Left kidney (tissue), 1 donor: ENCODE measurements at regions not wholly inside any gene's neighbourhood (a gene's known extent, or its start where the extent isn't known, plus 50 kb on each side); places are given as distances from the start of the nearest gene placed in this dataset.

ENCODE experiments used
- DNase-seq: peaks from one replicate; pipeline ENCODE4 v3.0.0-alpha.2; 2013

DNA sequence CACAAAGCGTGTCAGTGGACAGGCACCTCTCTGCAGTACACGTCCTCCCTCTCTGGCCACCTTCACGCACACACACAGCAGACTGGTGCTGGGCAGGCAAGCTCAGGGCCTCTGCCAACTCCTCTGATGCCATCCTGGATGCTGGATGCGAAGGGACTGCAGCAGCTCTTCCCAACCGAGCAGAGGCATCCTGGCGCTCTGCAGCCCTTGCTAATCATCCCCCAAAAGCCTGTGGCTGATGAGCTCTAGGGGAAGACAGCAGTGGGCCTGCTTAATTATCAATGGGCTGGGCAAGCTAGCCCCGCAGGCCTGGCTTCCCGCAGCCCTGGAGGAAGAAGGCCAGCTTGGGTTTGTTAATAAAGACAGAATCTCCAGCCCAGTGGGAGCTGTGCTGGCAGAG is 71.3 kb upstream of the TEX51 start:
- no peak for DNase-seq

DNA sequence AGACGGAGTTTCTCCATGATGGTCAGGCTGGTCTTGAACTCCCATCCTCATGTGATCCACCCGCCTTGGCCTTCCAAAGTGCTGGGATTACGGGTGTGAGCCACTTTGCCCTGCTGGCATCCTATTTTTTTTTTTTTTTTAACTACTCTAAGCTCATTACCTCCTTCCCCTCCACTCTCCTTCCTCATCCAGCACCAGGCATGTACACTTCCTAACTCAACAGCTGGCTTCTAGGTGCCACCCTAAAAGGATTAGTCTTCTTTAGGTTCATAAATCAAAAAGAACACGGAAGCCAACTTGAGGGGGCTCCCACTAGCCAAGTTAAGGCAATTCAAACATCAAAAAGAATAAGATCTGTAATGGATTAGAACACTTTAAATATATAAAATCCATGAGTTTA is 70.6 kb upstream of the TEX51 start:
- no peak for DNase-seq

DNA sequence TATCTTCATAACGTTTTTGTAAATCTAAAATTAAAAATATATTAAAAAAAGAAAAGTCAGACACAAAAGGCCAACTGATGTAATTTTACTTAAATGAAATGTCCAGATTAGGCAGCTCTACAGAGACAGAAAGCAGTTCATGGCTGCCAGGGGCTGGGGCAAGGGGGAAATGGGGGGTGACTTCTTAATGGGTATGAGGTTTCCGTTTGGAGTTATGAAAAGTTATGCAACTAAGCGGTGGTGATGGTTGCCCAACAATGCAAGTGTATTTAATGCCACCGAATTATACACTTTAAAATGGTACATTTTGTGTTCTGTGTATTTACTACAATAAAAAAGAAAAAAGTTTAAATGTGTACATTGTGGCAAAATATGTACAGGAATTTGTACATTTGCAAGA is 70.2 kb upstream of the TEX51 start:
- DNase-seq = no peak

DNA sequence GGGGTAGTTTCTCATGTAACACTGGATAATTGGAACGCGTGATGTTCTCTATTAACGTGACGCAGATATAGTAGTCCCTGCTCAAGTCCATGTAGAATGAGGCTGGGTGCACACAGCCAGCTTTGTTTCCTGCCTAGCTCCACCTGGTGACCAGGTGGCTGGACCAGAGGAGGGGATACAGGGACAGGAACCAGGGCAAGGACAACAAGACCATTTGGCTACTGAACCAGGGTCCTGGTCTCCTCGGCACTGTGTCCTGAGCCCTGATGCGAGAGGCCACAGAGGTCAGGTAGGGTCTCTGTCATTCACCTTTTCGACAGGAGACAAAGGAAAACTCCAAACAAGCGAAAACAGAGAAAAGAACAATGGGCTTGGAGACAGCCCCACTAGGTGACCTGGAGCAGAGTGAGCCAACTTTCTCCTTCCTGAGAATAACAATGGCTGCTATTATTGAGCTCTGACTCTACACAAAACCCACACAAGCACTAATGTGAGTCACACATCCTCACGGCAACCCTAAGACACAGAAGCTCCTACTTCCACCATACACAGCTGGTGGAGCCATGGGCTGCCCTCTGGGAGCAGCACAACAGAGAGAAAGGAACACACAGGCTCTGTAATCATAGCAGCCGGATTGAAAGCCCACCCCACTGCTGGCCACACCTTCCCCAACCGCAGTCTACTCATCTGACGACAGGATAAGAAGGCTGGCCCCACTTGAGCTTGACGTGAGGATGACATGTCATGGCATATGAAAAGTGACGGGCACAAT is 67.3 kb upstream of the TEX51 start:
- no peak for DNase-seq

DNA sequence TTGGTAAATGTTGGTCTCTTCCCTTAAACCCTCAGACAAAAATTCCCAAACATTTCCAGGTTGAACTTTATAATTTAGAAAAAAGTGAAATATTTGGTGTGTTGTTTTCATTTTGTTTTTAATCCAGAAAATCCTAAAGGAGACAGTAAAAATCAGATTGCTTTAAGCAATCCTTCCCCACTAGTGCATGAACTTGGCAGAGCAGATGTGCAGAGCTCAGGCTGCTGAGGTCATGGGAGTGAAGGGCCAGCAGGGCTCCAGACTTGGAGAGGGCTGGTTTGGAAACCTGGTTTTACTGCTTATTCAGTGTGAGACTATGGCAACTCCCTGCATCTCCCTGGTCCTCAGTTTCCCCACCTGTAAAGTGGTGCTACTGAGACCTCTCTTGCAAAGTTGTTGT is 66.7 kb upstream of the TEX51 start:
- DNase-seq = no peak

DNA sequence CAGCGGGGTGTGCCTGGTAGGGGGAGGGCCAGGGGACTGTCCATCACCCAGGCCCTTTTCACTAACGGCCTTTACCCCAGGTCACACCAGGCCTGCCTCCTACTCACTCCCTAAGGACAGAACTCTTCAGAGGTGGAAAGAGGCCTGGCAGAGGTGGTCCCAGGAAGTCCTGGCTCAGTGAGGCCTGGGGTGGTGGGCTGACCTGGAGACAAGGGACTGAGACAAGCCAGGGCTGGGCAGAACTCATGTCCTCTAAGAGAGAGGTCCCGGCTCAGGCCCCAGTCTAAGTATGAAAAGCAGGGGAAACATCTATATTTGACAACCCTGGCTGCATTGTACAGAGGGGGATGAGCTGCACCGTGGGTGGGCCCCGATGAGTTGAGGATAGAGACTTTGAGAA is 65.9 kb upstream of the TEX51 start:
- no peak for DNase-seq

DNA sequence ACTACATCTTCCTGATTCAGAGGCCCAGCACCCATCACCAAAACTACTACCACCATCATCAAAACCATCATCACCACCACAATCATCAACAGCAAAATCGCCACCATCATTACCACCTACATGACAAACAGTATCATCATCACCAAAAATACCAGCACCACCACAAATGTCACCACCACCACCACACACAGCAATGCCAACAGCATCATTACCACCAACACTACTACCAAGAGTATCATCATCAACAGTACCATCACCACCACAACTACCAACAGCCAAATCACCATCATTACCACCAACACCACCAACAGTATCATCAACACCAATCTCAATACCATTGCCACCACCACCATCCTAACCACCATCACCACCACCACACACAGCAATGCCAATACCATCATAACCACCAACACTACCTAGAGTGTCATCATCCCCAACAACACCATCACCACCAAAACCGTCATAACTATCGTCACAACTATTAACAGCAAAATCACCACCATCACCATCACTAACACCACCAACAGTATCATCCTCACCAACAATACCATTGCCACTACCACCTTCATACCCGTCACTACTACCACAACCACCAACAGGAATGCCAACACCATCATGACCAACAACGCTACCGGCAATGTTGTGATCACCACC is 64.6 kb upstream of the TEX51 start:
- DNase-seq = no peak

DNA sequence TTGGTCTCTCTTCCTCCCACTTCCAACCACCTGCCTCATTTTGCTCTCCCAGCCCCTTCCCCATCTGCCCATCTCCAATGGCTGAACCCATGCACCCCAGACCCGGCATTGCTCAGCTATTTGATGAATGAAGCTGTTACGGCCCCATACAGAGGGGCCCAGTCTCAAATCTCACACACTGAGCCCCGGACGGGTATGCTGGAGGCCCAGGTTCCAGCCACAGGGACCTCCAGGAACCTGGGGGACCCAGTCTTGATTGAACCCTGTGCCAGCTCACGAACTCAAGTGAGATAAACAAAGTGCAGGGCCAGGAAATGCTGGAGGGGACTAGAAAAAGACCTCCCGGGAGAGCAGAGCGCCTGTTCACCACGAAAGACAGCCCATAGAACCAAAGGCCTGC is 63.4 kb upstream of the TEX51 start:
- no peak for DNase-seq

DNA sequence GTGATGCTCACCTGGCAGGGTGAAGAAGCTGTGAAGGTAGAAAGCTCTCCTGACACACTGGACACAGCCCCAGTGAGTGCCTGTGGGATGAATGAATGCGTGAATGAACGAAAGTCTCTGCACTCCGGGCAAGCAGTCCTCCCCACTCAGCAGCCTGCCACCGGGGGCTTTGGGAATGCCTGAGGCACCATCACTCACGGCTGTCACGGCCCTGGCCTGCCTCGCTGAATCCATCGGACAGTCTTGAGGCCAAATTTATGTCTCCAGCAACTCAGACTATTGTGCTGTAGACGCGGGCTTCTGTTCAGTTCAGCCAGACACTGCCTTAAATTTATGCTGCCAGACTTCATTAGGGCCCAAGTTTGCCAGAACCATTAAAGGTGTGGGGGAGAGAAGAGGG is 62.9 kb upstream of the TEX51 start:
- DNase-seq = no peak

DNA sequence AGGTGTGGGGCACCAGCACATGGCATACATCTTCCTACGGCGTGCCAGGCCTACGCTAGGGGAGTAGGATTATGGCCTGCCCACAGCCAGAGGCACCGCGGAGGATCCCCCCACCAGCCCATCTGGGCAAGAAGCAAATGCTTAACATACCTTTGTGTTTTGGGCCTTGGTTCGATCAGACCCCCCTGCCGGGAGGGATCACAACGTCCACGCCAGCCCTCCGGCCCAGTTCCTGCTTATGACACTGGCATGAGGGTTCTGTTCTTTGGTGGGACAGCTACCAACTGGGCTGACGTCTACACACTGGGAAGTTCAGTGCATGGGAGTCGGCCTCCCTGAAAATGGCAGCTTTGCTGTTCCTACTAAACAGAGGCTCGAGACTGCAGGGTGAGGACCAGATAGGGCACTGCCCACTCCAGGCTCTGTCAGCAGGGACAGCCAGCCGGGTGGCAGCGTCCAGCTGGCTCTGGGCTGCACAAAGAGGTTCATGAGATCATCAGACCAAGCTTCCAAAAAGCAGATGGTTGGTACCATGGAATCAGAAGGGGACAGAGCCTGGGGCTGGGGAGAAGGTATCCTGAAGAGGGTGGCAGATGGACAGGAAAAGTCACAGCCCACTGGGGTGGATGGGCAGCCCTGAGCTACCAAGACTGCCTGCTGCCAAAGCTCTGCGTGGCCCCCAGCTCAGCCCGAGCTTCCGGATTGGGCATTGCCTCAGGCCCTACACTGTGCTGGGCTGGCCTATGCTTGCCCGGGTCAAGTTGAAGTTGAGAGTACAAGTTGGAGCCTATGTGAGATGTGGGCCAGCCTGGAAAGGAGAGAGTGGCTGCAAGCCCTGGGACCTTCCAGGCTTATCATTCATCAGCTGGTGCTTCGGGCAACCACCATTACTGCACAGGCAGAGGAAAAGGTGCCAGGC is 61.7 kb upstream of the TEX51 start:
- DNase-seq = no peak

DNA sequence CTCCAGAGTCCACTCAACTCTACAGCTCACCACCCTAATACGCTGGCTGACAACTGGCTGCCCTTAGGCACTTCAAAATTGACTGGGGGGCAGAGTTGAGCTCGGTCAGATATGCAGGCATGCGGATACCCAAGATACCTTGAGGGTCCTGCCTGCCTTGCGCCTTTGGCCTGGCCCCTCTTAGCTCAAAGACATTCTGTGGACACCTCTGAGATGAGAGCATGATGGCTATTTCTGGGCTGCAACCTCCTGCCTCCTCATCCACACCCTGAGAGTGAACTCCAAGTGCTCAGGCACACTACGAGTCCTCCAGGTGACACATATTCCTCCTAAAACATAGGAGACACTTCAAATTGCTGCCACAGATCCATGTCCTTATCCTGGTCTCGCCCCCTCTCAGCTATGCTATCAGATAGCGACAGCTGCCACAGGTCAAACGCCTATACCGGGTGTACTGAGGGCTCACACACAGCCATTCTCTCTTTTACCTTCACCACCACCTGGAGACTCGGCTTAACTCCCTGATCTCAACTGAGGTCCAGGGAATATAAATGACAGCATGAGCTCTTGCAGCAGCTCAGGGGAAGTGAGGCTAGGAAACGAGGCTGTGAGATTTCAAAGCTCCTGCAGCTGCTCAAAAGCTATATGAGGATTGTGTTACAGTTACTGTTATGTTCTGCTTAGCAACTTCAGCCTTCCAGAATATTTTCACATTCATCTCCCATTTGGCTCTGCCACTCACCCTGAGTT is 60.5 kb upstream of the TEX51 start:
- no peak for DNase-seq

DNA sequence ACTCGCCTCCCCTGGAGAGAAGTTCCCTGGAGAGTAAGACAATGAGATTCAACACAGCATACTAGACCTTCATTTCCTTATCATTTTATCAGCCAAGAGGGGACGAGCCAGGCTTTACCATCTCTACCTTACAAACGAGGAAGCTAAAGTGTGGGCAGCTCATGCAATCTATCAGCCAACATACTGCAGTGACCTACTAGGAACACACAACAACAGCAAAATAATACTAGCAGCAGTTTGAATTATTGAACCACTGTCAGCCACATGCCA is 60.0 kb upstream of the TEX51 start:
- no peak for DNase-seq

DNA sequence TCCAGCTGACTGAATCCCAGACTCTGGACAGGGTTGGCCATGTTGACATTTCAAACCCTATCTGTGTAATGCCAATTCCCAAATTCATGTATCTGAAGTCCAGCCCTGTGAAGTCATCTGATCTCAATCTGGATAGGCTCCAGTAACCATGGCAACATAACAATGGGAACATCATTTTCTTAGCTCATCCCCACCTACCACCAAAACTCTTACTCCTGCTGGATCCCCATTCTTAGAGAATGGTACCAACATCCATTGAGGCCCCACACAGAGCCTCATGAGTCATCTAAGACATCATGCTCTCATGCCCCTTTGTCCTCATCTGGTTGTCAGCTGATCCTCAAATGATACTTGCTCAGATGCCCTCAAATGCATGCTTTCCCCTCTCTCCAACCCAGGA is 58.9 kb upstream of the TEX51 start:
- DNase-seq = no peak

DNA sequence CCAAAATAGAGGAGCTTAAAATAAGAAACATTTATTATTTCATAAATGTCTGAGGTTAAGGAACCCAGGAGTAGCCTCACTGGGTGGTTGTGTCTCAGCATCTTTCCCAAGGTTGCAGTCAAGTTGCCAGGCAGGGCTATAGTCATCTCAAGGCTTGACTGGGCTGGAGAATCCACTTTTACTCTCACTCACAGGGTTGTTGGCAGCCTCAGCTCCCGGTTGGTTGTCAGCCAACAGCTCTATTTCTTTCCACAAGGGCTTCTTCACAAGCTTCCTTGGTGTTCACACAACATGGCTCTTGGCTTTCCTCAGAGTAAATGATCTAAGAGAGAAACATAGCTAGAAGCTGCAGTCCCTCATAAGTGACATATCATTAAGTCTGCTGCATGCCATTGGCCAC is 55.6 kb upstream of the TEX51 start:
- DNase-seq = no peak

DNA sequence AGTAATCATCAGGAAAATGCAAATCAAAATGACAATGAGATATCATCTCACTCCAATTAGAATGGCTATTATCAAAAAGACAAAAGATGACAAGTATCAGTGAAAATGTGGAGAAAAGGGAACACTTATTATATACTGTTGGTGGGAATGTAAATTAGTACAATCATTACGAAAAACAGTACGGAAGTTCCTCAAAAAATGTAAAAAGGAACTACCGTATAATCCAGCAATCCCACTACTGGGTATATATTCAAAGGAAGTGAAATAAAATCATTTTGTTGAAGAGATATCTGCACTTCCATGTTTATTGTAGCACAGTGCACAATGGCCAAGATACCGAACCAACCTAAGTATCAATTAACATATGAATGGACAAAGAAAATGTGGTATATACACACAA is 52.4 kb upstream of the TEX51 start:
- DNase-seq = no peak
